Osteocyte (in vitro differentiated cells): ENCODE measurements at regions not wholly inside any gene's neighbourhood (a gene's known extent, or its start where the extent isn't known, plus 50 kb on each side); places are given as distances from the start of the nearest gene placed in this dataset.

ENCODE experiments used
- DNase-seq: peaks from one replicate; pipeline ENCODE4 v3.0.0; 2021; ENCODE audit warnings: mixed read lengths; ENCODE audit not compliant: unreplicated experiment; ENCODE audit errors: extremely low spot score
- H3K27ac Mint-ChIP-seq: one replicate; pipeline ENCODE4 v1.8.0; 2021; ENCODE audit warnings: mild to moderate bottlenecking, mixed read lengths; ENCODE audit not compliant: unreplicated experiment
- H3K27me3 Mint-ChIP-seq: one replicate; pipeline ENCODE4 v1.8.0; 2021; ENCODE audit warnings: mixed read lengths; ENCODE audit not compliant: unreplicated experiment
- H3K36me3 Mint-ChIP-seq: one replicate; pipeline ENCODE4 v1.8.0; 2021; ENCODE audit warnings: mixed read lengths; ENCODE audit not compliant: unreplicated experiment
- H3K4me1 Mint-ChIP-seq: one replicate; pipeline ENCODE4 v1.8.0; 2021; ENCODE audit warnings: mixed read lengths; ENCODE audit not compliant: unreplicated experiment
- H3K4me3 Mint-ChIP-seq: one replicate; pipeline ENCODE4 v1.8.0; 2021; ENCODE audit warnings: mild to moderate bottlenecking, moderate library complexity, mixed read lengths; ENCODE audit not compliant: unreplicated experiment
- H3K9me3 Mint-ChIP-seq: one replicate; pipeline ENCODE4 v1.8.0; 2021; ENCODE audit warnings: mixed read lengths; ENCODE audit not compliant: unreplicated experiment
- CTCF ChIP-seq: fragments of 200-600 bp; sonication (generic); IDR thresholded peaks from 2 replicates; pipeline ENCODE4 v1.5.0; 2021; ENCODE audit warnings: antibody characterized with exemption, mild to moderate bottlenecking, moderate library complexity

- H3K4me3 Mint-ChIP-seq = no peak overlapping the region
- no peak for DNase-seq
- no peak overlapping the region for H3K27ac Mint-ChIP-seq
- H3K36me3 Mint-ChIP-seq = no peaks in the 10 kb centered on the region
- H3K4me1 Mint-ChIP-seq = peaks cover 15% of the 10 kb centered on the region
- peaks cover 2% of the 10 kb centered on the region for H3K27me3 Mint-ChIP-seq
- TF ChIP-seq CTCF = no peak
- H3K9me3 Mint-ChIP-seq = peaks cover 10% of the 10 kb centered on the region
These were observed 305.7 kb downstream of the SMOC2 start for GRCh38 chr6:168746643-168747042.

DNA sequence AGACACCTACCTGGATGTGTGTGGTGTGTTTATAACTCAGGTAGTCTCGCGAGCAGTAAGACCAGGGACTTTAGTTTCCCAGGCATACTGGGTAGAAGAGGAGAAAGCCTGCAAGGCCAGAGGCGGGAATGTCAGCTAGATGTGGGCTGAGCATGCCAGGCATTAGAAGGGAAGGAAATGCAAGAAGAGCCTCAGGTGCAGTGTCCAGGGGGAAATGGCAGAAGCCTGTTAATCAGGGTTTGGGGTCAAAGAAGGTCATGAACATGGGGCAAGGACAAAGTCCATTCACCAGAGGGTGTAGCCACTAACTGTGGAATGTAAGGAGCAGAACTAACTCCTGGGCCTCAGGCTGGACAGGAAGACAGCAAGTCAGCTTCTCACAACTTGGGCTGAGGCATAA lies 305.0 kb downstream of the SMOC2 start:
- Mint-ChIP-seq H3K27ac (no peak overlapping the region), H3K9me3 (peaks cover 12% of the 10 kb centered on the region), H3K36me3 (no peaks in the 10 kb centered on the region), H3K4me3 (no peak overlapping the region), H3K4me1 (peaks cover 15% of the 10 kb centered on the region), H3K27me3 (peaks cover 2% of the 10 kb centered on the region)
- no peak for DNase-seq
- TF ChIP-seq CTCF = no peak

DNA sequence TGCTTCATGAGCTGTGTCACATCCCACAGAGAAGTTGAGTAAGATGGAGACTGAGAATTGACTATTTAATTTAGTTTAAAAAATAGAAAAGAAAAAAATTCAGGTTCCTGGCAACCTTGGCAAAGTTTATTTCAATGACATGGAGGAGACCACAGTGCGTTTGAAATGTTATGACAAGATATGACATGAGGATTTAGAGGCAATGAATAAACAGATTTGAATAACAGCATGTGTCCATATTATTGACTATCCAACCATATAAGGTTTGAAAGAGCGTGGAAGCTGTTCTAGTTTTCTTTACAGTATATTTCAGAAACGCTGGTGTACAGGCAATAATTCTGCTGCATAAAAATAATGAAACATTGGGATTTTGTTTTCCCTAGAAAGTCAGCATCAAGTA lies 303.9 kb downstream of the SMOC2 start:
- Mint-ChIP-seq H3K36me3 (no peaks in the 10 kb centered on the region), H3K27ac (no peak overlapping the region), H3K4me3 (no peak overlapping the region), H3K4me1 (peaks cover 15% of the 10 kb centered on the region), H3K27me3 (peaks cover 2% of the 10 kb centered on the region), H3K9me3 (peaks cover 15% of the 10 kb centered on the region)
- no peak for DNase-seq
- TF ChIP-seq CTCF = no peak

GRCh38 chr6:168741942-168742782 lies 301.2 kb downstream of the SMOC2 start:
- no peak overlapping the region for H3K4me3 Mint-ChIP-seq
- peaks cover 25% of the 10 kb centered on the region for H3K9me3 Mint-ChIP-seq
- H3K27me3 Mint-ChIP-seq = peaks cover 2% of the 10 kb centered on the region
- peaks cover 10% of the 10 kb centered on the region for H3K4me1 Mint-ChIP-seq
- DNase-seq = no peak
- no peak overlapping the region for H3K27ac Mint-ChIP-seq
- H3K36me3 Mint-ChIP-seq = no peaks in the 10 kb centered on the region
- no peak for TF ChIP-seq CTCF

DNA sequence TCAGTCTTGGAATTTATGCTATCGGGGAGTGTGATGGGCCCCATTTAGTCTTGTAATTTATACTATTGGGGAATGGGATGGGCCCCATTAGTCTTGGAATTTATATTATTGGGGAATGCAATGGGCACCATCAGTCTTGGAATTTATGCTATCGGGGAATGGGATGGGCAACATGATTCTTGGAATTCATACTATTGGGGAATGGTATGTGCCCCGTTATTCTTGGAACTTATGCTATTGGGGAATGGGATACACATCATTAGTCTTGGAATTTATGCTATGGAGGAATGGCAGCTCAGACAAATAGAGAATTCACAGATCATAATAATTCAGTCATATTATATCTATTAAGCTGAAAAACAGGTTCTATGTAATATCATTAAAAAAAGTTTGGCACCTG lies 300.3 kb downstream of the SMOC2 start:
- Mint-ChIP-seq H3K27me3 (peaks cover 5% of the 10 kb centered on the region), H3K4me3 (no peak overlapping the region), H3K4me1 (peaks cover 4% of the 10 kb centered on the region), H3K9me3 (peaks cover 25% of the 10 kb centered on the region), H3K36me3 (no peaks in the 10 kb centered on the region), H3K27ac (no peak overlapping the region)
- no peak for TF ChIP-seq CTCF
- no peak for DNase-seq
